Memory B cell (primary cell): ENCODE measurements at regions not wholly inside any gene's neighbourhood (a gene's known extent, or its start where the extent isn't known, plus 50 kb on each side); places are given as distances from the start of the nearest gene placed in this dataset.

ENCODE experiments used
- ATAC-seq: fragments of 150-1000 bp; cut with Tn5 transposase; 2 replicates; pipeline ENCODE4 v1.10.0; 2021; ENCODE audit warnings: low read depth, mild to moderate bottlenecking, moderate library complexity
- DNase-seq, 2 donors: peaks; one replicate each; pipeline ENCODE4 v3.0.0; 2022; ENCODE audit warnings: low spot score in 2 of 2
- H3K27ac Mint-ChIP-seq: one replicate; pipeline ENCODE4 v1.8.0; 2022; ENCODE audit warnings: mild to moderate bottlenecking, moderate library complexity, mixed read lengths
- H3K27me3 Mint-ChIP-seq: one replicate; pipeline ENCODE4 v1.8.0; 2022; ENCODE audit warnings: mixed read lengths
- H3K36me3 Mint-ChIP-seq: one replicate; pipeline ENCODE4 v1.8.0; 2022; ENCODE audit warnings: mild to moderate bottlenecking, mixed read lengths
- H3K4me1 Mint-ChIP-seq: one replicate; pipeline ENCODE4 v1.8.0; 2022; ENCODE audit warnings: mixed read lengths
- H3K4me3 Mint-ChIP-seq: one replicate; pipeline ENCODE4 v1.8.0; 2022; ENCODE audit warnings: mild to moderate bottlenecking, moderate library complexity, mixed read lengths
- H3K9me3 Mint-ChIP-seq: one replicate; pipeline ENCODE4 v1.8.0; 2022; ENCODE audit warnings: mixed read lengths

GRCh38 chr16:51392521-51393187, 241.6 kb upstream of the SALL1 start:
- H3K4me1 Mint-ChIP-seq: no peaks in the 10 kb centered on the region

GRCh38 chr16:51391798-51392511, 240.9 kb upstream of the SALL1 start:
- no peak for ATAC-seq
- Mint-ChIP-seq H3K27me3 (no peaks in the 10 kb centered on the region), H3K36me3 (no peaks in the 10 kb centered on the region), H3K9me3 (peaks cover 2% of the 10 kb centered on the region), H3K4me1 (no peaks in the 10 kb centered on the region), H3K4me3 (no peak overlapping the region), H3K27ac (no peak overlapping the region)
- DNase-seq: no peak

More at GRCh38 chr16:51392521-51393187, 241.6 kb upstream of the SALL1 start:
- Mint-ChIP-seq H3K9me3 (peaks cover 2% of the 10 kb centered on the region), H3K27ac (no peak overlapping the region), H3K27me3 (no peaks in the 10 kb centered on the region), H3K4me3 (no peak overlapping the region), H3K36me3 (no peaks in the 10 kb centered on the region)
- ATAC-seq: no peak
- no peak for DNase-seq

- Mint-ChIP-seq H3K36me3 (no peaks in the 10 kb centered on the region), H3K27ac (no peak overlapping the region), H3K27me3 (no peaks in the 10 kb centered on the region), H3K4me3 (no peak overlapping the region), H3K4me1 (no peaks in the 10 kb centered on the region), H3K9me3 (peaks cover 2% of the 10 kb centered on the region)
- DNase-seq: no peak
- ATAC-seq: no peak
These were observed 239.8 kb upstream of the SALL1 start for GRCh38 chr16:51390877-51391276.

- no peaks in the 10 kb centered on the region for H3K36me3 Mint-ChIP-seq
- ATAC-seq: no peak
- no peak for DNase-seq
- no peak overlapping the region for H3K4me3 Mint-ChIP-seq
- no peaks in the 10 kb centered on the region for H3K4me1 Mint-ChIP-seq
- H3K27ac Mint-ChIP-seq: no peak overlapping the region
- H3K27me3 Mint-ChIP-seq: no peaks in the 10 kb centered on the region
- H3K9me3 Mint-ChIP-seq: peaks cover 2% of the 10 kb centered on the region
These were observed 238.8 kb upstream of the SALL1 start for GRCh38 chr16:51389881-51390280.

- DNase-seq (no peak), ATAC-seq (no peak)
- H3K4me3 Mint-ChIP-seq: no peak overlapping the region
- H3K36me3 Mint-ChIP-seq: no peaks in the 10 kb centered on the region
- H3K27ac Mint-ChIP-seq: no peak overlapping the region
- no peaks in the 10 kb centered on the region for H3K4me1 Mint-ChIP-seq
- H3K9me3 Mint-ChIP-seq: peaks cover 2% of the 10 kb centered on the region
- H3K27me3 Mint-ChIP-seq: no peaks in the 10 kb centered on the region
These were observed 237.5 kb upstream of the SALL1 start for GRCh38 chr16:51388516-51388951.

GRCh38 chr16:51383909-51384308, 232.8 kb upstream of the SALL1 start:
- no peak for ATAC-seq

GRCh38 chr16:51382940-51383339, 231.9 kb upstream of the SALL1 start:
- H3K36me3 Mint-ChIP-seq: no peaks in the 10 kb centered on the region
- DNase-seq: no peak
- H3K4me1 Mint-ChIP-seq: no peaks in the 10 kb centered on the region

More at GRCh38 chr16:51383909-51384308, 232.8 kb upstream of the SALL1 start:
- H3K27ac Mint-ChIP-seq: no peak overlapping the region
- peaks cover 1% of the 10 kb centered on the region for H3K9me3 Mint-ChIP-seq
- no peak overlapping the region for H3K4me3 Mint-ChIP-seq
- no peak for DNase-seq
- no peaks in the 10 kb centered on the region for H3K36me3 Mint-ChIP-seq
- no peaks in the 10 kb centered on the region for H3K27me3 Mint-ChIP-seq
- no peaks in the 10 kb centered on the region for H3K4me1 Mint-ChIP-seq

GRCh38 chr16:51382211-51382610, 231.1 kb upstream of the SALL1 start:
- H3K9me3 Mint-ChIP-seq: peaks cover 1% of the 10 kb centered on the region
- no peak for ATAC-seq
- H3K36me3 Mint-ChIP-seq: no peaks in the 10 kb centered on the region
- H3K27me3 Mint-ChIP-seq: no peaks in the 10 kb centered on the region
- no peak overlapping the region for H3K27ac Mint-ChIP-seq
- no peak overlapping the region for H3K4me3 Mint-ChIP-seq
- no peak for DNase-seq
- H3K4me1 Mint-ChIP-seq: no peaks in the 10 kb centered on the region

More at GRCh38 chr16:51382940-51383339, 231.9 kb upstream of the SALL1 start:
- Mint-ChIP-seq H3K27me3 (no peaks in the 10 kb centered on the region), H3K4me3 (no peak overlapping the region), H3K9me3 (peaks cover 1% of the 10 kb centered on the region), H3K27ac (no peak overlapping the region)
- no peak for ATAC-seq

- Mint-ChIP-seq H3K9me3 (peaks cover 3% of the 10 kb centered on the region), H3K27ac (no peak overlapping the region), H3K4me1 (no peaks in the 10 kb centered on the region), H3K4me3 (no peak overlapping the region), H3K27me3 (no peaks in the 10 kb centered on the region), H3K36me3 (no peaks in the 10 kb centered on the region)
- DNase-seq (no peak), ATAC-seq (no peak)
These were observed 225.0 kb upstream of the SALL1 start for GRCh38 chr16:51376080-51376479.

- Mint-ChIP-seq H3K27me3 (no peaks in the 10 kb centered on the region), H3K9me3 (peaks cover 1% of the 10 kb centered on the region), H3K4me1 (no peaks in the 10 kb centered on the region), H3K4me3 (no peak overlapping the region), H3K27ac (no peak overlapping the region), H3K36me3 (no peaks in the 10 kb centered on the region)
- DNase-seq: no peak
- ATAC-seq: no peak
These were observed 223.7 kb upstream of the SALL1 start for GRCh38 chr16:51374790-51375189.

GRCh38 chr16:51374346-51374745, 223.3 kb upstream of the SALL1 start:
- H3K4me3 Mint-ChIP-seq: no peak overlapping the region
- no peaks in the 10 kb centered on the region for H3K36me3 Mint-ChIP-seq
- H3K4me1 Mint-ChIP-seq: no peaks in the 10 kb centered on the region
- no peak overlapping the region for H3K27ac Mint-ChIP-seq
- no peak for DNase-seq
- no peaks in the 10 kb centered on the region for H3K27me3 Mint-ChIP-seq
- peaks cover 2% of the 10 kb centered on the region for H3K9me3 Mint-ChIP-seq
- ATAC-seq: no peak

GRCh38 chr16:51365715-51366114, 214.6 kb upstream of the SALL1 start:
- Mint-ChIP-seq H3K27ac (no peak overlapping the region), H3K36me3 (no peaks in the 10 kb centered on the region), H3K27me3 (no peaks in the 10 kb centered on the region), H3K4me3 (no peak overlapping the region), H3K4me1 (no peaks in the 10 kb centered on the region), H3K9me3 (peaks cover 7% of the 10 kb centered on the region)
- no peak for DNase-seq
- ATAC-seq: no peak

GRCh38 chr16:51359141-51359955, 208.3 kb upstream of the SALL1 start:
- H3K27me3 Mint-ChIP-seq: no peaks in the 10 kb centered on the region
- H3K4me1 Mint-ChIP-seq: no peaks in the 10 kb centered on the region
- ATAC-seq (no peak), DNase-seq (no peak)
- H3K36me3 Mint-ChIP-seq: no peaks in the 10 kb centered on the region
- H3K4me3 Mint-ChIP-seq: no peak overlapping the region
- peaks cover 2% of the 10 kb centered on the region for H3K9me3 Mint-ChIP-seq
- H3K27ac Mint-ChIP-seq: no peak overlapping the region

GRCh38 chr16:51357839-51358238, 206.8 kb upstream of the SALL1 start:
- Mint-ChIP-seq H3K4me3 (no peak overlapping the region), H3K27ac (no peak overlapping the region), H3K4me1 (no peaks in the 10 kb centered on the region), H3K27me3 (no peaks in the 10 kb centered on the region), H3K9me3 (peaks cover 5% of the 10 kb centered on the region), H3K36me3 (no peaks in the 10 kb centered on the region)
- ATAC-seq (no peak), DNase-seq (no peak)
